ENCODE measurements at regions not wholly inside any gene's neighbourhood (a gene's known extent, or its start where the extent isn't known, plus 50 kb on each side); places are given as distances from the start of the nearest gene placed in this dataset.

DNA sequence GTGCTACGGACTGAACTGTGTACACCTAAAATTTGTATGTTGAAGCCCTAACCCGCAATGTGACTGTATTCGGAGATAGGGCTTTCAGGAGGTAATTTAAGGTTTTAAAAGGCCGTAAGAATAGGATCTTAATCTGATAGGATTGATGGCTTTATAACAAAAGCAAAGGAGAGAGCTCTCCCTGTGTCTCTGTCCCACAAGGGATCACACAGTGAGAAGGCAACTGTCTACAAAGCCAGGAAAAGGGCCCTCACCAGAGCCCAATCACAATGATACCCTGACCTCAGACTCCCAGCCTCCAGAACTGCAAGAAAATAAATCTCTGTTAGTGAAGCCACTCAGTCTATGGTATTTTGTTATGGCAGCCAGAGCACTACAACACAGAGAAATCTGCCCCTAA, 208.7 kb upstream of the ZC3H12C start:
- CTCF ChIA-PET (ENCODE audit: low intra/inter-chr PET ratio, low total read pairs): no interaction called here
- intact Hi-C loops (cut with micrococcal nuclease; ENCODE audit: unreplicated experiment): no loop called here
- no TSS peak for BruUV-seq (replicated peaks)
- in situ Hi-C loops (cut with HindIII; ENCODE audit: extremely low pct_ligation_motif_present, low pct_unique_long_range_greater_than_20kb): no loop called here
- H4K20me1 ChIP-seq (ENCODE audit: insufficient read depth, low read length): no peaks in the 10 kb centered on the region
- FAIRE-seq (no peak), ATAC-seq (no peak), DNase-seq (ENCODE audit: low spot score) (no peak)
- H3K36me3 ChIP-seq (replicated peaks in 1 of 2; ENCODE audit: control insufficient read depth in 1 of 2, insufficient read depth in 2 of 2, low read length in 2 of 2): no peaks in the 10 kb centered on the region
- POLR2A ChIA-PET: no interaction called here
- no peak overlapping the region for H3K27ac ChIP-seq (ENCODE audit: extremely low read length, insufficient read depth, low read length)
- TF ChIP-seq KMT2B (CRISPR knock-in tag; IDR thresholded peaks at IDR 0.05) (no peak), ZNF121 (CRISPR knock-in tag; IDR thresholded peaks at IDR 0.05) (no peak), ETV5 (CRISPR knock-in tag; IDR thresholded peaks at IDR 0.05; ENCODE audit: borderline replicate concordance) (no peak), EZH2 (conservative IDR thresholded peaks at IDR 0.05; ENCODE audit: low read depth, low read length) (no peak), ZNF781 (CRISPR knock-in tag; IDR thresholded peaks at IDR 0.05; ENCODE audit: borderline replicate concordance, not compliant biosample characterization) (no peak), ZNF557 (CRISPR knock-in tag; IDR thresholded peaks at IDR 0.05) (no peak), FOXA1 (IDR thresholded peaks at IDR 0.05) (no peak), FOXA1 (CRISPR knock-in tag; IDR thresholded peaks at IDR 0.05) (no peak), SP2 (CRISPR knock-in tag; IDR thresholded peaks at IDR 0.05) (no peak), HBP1 (CRISPR knock-in tag; IDR thresholded peaks at IDR 0.05; ENCODE audit: low read depth) (no peak), SMC3 (IDR thresholded peaks at IDR 0.05; ENCODE audit: low read length) (no peak), ZNF235 (CRISPR knock-in tag; IDR thresholded peaks at IDR 0.05; ENCODE audit: borderline replicate concordance) (no peak)
- TF ChIP-seq, protein P1, sequence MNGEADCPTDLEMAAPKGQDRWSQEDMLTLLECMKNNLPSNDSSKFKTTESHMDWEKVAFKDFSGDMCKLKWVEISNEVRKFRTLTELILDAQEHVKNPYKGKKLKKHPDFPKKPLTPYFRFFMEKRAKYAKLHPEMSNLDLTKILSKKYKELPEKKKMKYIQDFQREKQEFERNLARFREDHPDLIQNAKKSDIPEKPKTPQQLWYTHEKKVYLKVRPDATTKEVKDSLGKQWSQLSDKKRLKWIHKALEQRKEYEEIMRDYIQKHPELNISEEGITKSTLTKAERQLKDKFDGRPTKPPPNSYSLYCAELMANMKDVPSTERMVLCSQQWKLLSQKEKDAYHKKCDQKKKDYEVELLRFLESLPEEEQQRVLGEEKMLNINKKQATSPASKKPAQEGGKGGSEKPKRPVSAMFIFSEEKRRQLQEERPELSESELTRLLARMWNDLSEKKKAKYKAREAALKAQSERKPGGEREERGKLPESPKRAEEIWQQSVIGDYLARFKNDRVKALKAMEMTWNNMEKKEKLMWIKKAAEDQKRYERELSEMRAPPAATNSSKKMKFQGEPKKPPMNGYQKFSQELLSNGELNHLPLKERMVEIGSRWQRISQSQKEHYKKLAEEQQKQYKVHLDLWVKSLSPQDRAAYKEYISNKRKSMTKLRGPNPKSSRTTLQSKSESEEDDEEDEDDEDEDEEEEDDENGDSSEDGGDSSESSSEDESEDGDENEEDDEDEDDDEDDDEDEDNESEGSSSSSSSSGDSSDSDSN (CRISPR knock-in tag; IDR thresholded peaks at IDR 0.05): no peak
- TF ChIP-seq, protein P2, sequence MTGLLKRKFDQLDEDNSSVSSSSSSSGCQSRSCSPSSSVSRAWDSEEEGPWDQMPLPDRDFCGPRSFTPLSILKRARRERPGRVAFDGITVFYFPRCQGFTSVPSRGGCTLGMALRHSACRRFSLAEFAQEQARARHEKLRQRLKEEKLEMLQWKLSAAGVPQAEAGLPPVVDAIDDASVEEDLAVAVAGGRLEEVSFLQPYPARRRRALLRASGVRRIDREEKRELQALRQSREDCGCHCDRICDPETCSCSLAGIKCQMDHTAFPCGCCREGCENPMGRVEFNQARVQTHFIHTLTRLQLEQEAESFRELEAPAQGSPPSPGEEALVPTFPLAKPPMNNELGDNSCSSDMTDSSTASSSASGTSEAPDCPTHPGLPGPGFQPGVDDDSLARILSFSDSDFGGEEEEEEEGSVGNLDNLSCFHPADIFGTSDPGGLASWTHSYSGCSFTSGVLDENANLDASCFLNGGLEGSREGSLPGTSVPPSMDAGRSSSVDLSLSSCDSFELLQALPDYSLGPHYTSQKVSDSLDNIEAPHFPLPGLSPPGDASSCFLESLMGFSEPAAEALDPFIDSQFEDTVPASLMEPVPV (CRISPR knock-in tag; IDR thresholded peaks at IDR 0.05): no peak
- no peaks in the 10 kb centered on the region for H3K79me2 ChIP-seq (ENCODE audit: insufficient read depth, low read length)
- H3K9me3 ChIP-seq (ENCODE audit: low read length): no peaks in the 10 kb centered on the region
- H3K4me2 ChIP-seq (ENCODE audit: low read depth, low read length): no peak overlapping the region
- H2AFZ ChIP-seq (ENCODE audit: low read length): no peak overlapping the region
- H3K4me1 ChIP-seq (ENCODE audit: insufficient read depth, low read length): no peaks in the 10 kb centered on the region
- no peak overlapping the region for H3K4me3 ChIP-seq (replicated peaks in 1 of 3; ENCODE audit: insufficient read depth in 1 of 3, low read depth in 2 of 3, low read length in 3 of 3)
- H3K27me3 ChIP-seq (ENCODE audit: control insufficient read depth in 1 of 2, insufficient read depth in 2 of 2, low read length in 2 of 2): no peaks in the 10 kb centered on the region
- no peak overlapping the region for H3K9ac ChIP-seq (ENCODE audit: insufficient read depth, low read depth, low read length)
- WGBS (ENCODE audit: low lambda C conversion rate): 47% methylated on average over 4 of the region's 4 CpGs

Data from HepG2 (cell line).